Suprapubic skin (tissue), 4 donors: ENCODE measurements at regions not wholly inside any gene's neighbourhood (a gene's known extent, or its start where the extent isn't known, plus 50 kb on each side); places are given as distances from the start of the nearest gene placed in this dataset.
"Not testable (repeated sequence)": the region's sequence is repeated elsewhere in the genome, so short reads cannot be mapped to it uniquely, and the experiment has no call there.

ENCODE experiments used
- DNase-seq, 2 donors: peaks; one replicate each; pipeline ENCODE4 v3.0.0-alpha.2; 2019; ENCODE audit warnings: low spot score in 2 of 2
- H3K27ac ChIP-seq: fragments of 200-600 bp; sonication (generic); one replicate; pipeline ENCODE4 v1.5.1; 2019
- H3K27me3 ChIP-seq: fragments of 200-600 bp; sonication (generic); one replicate; pipeline ENCODE4 v1.5.1; 2019
- H3K36me3 ChIP-seq: fragments of 200-600 bp; sonication (generic); one replicate; pipeline ENCODE4 v1.5.1; 2019
- H3K4me1 ChIP-seq: fragments of 200-600 bp; sonication (generic); one replicate; pipeline ENCODE4 v1.5.1; 2019
- H3K4me3 ChIP-seq: fragments of 200-600 bp; sonication (generic); one replicate; pipeline ENCODE4 v1.5.1; 2019; ENCODE audit warnings: mild to moderate bottlenecking
- H3K9me3 ChIP-seq: fragments of 200-600 bp; sonication (generic); one replicate; pipeline ENCODE4 v1.5.1; 2019
- EP300 ChIP-seq: sonication (generic); formaldehyde crosslinking; IDR thresholded peaks from one replicate; pipeline ENCODE4 v1.6.1; 2017; ENCODE audit warnings: antibody characterized with exemption
- POLR2A ChIP-seq, 2 donors: fragments of 450-650 bp; IDR thresholded peaks; one replicate each; pipeline ENCODE4 v1.6.1; 2017; ENCODE audit warnings: antibody characterized with exemption in 2 of 2, mild to moderate bottlenecking in 2 of 2, moderate library complexity in 2 of 2
- POLR2AphosphoS5 ChIP-seq, 3 donors: sonication (generic); formaldehyde crosslinking; IDR thresholded peaks; one replicate each; pipeline ENCODE4 v1.6.1; 2017; ENCODE audit warnings: antibody characterized with exemption in 3 of 3
- WGBS: methylation state at CpG from one replicate; pipeline ENCODE4 v1.1.5; 2018; 5-methylcytosine and 5-hydroxymethylcytosine counted together
- TF ChIP-seq, protein P1 (sequence below), 2 donors: fragments of 200-600 bp in 1 of 2; fragments of 450-650 bp in 1 of 2; sonication (generic) in 1 of 2; IDR thresholded peaks; one replicate each; pipeline ENCODE4 v1.5.1; 2016 to 2019; ENCODE audit warnings: antibody characterized with exemption in 2 of 2, mild to moderate bottlenecking in 1 of 2, moderate library complexity in 1 of 2

DNA sequence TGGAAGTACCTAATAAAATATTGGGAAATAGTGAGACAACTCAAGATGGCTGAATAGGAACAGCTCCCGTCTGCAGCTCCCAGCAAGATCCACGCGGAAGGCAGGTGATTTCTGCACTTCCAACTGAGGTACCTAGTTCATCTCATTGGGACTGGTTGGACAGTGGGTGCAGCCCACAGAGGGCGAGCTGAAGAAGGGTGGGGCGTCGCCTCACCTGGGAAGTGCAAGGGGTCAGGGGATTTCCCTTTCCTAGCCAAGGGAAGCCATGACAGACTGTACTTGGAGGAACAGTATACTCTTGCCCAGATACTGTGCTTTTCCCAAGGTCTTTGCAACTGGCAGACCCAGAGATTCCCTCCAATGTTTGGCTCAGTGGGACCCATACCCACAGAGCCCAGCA is 172.8 kb downstream of the CRPPA start:
- not testable (repeated sequence) for DNase-seq, H3K27me3 ChIP-seq, H3K27ac ChIP-seq, H3K36me3 ChIP-seq, H3K4me1 ChIP-seq, H3K4me3 ChIP-seq, H3K9me3 ChIP-seq
- WGBS, result 96% methylated on average over 6 of the region's 6 CpGs

DNA sequence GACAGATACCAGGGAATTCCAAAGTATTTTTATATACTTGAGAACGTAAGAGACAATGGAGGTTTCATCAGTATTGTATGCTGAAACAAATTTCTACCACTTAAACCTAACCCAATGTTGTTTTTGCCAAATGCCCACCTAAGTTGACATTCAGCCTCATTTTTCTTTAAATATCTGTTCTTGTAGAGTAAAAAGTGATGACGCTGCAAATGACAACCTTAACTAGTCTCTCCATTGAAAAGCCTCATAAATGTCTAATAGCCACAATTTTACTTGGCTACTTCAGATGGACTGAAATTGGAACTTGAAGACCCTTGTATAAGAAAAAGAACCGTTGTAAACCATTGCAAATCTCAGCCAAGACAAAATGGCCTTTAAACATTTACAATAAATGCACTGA is 176.9 kb downstream of the CRPPA start:
- TF ChIP-seq POLR2AphosphoS5 (IDR thresholded peaks at IDR 0.05) (no peak), POLR2A (IDR thresholded peaks at IDR 0.05) (no peak), EP300 (no peak)
- TF ChIP-seq, protein P1, sequence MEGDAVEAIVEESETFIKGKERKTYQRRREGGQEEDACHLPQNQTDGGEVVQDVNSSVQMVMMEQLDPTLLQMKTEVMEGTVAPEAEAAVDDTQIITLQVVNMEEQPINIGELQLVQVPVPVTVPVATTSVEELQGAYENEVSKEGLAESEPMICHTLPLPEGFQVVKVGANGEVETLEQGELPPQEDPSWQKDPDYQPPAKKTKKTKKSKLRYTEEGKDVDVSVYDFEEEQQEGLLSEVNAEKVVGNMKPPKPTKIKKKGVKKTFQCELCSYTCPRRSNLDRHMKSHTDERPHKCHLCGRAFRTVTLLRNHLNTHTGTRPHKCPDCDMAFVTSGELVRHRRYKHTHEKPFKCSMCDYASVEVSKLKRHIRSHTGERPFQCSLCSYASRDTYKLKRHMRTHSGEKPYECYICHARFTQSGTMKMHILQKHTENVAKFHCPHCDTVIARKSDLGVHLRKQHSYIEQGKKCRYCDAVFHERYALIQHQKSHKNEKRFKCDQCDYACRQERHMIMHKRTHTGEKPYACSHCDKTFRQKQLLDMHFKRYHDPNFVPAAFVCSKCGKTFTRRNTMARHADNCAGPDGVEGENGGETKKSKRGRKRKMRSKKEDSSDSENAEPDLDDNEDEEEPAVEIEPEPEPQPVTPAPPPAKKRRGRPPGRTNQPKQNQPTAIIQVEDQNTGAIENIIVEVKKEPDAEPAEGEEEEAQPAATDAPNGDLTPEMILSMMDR (IDR thresholded peaks at IDR 0.05), result no peak
- Histone ChIP-seq H3K27me3 (no peaks in the 10 kb centered on the region), H3K9me3 (no peaks in the 10 kb centered on the region), H3K27ac (no peak overlapping the region), H3K4me3 (no peak overlapping the region), H3K36me3 (no peaks in the 10 kb centered on the region), H3K4me1 (no peaks in the 10 kb centered on the region)
- WGBS, result 92% methylated on average over 3 of the region's 3 CpGs
- DNase-seq, result no peak

DNA sequence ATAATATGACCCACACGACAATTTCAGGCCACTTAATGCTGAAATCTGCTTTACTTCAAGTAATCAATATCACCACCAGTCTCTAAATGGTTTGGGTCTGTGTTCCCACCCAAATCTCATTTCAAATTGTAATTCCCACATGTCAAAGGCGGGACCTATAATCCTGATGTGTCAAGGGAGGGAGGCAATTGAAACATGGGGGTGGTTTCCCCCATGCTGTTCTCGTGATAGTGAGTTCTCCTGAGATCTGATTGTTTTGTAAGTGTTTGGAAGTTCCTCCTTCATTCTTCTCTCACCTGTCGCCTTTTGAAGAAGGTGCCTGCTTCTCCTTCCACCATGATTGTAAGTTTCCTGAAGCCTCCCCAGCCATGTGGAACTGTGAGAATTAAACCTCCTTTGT is 178.4 kb downstream of the CRPPA start:
- no peak for DNase-seq
- Histone ChIP-seq H3K36me3 (no peaks in the 10 kb centered on the region), H3K27me3 (no peaks in the 10 kb centered on the region), H3K4me1 (no peaks in the 10 kb centered on the region), H3K9me3 (no peaks in the 10 kb centered on the region), H3K27ac (no peak overlapping the region), H3K4me3 (no peak overlapping the region)
- WGBS, result 92% methylated on average over 4 of the region's 4 CpGs
- TF ChIP-seq POLR2A (IDR thresholded peaks at IDR 0.05) (no peak), POLR2AphosphoS5 (IDR thresholded peaks at IDR 0.05) (no peak), EP300 (no peak)
- TF ChIP-seq, protein P1 (IDR thresholded peaks at IDR 0.05), result no peak

DNA sequence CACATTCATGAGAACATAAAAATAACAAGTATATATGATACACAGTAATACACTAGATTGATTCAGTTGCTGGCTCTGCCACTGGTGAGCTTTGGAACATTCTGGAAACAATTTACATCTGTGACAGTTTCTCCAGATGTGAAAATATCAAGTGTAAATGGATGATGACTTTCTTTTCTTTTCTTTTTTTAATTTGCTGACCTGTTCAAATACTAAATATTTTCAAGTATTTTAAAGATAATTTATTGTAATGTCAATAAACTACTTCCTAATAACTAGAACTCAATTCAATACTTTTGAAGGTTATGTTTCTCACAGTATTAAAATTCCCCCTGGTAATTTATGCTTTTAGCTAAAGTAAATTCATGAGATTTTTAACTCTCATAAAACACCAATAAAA is 180.3 kb downstream of the CRPPA start:
- Histone ChIP-seq H3K36me3 (no peaks in the 10 kb centered on the region), H3K9me3 (no peaks in the 10 kb centered on the region), H3K4me3 (no peak overlapping the region), H3K27ac (no peak overlapping the region), H3K4me1 (no peaks in the 10 kb centered on the region), H3K27me3 (no peaks in the 10 kb centered on the region)
- no peak for DNase-seq
- no peak for TF ChIP-seq POLR2AphosphoS5 (IDR thresholded peaks at IDR 0.05)
- TF ChIP-seq POLR2A (IDR thresholded peaks at IDR 0.05), result no peak
- no peak for TF ChIP-seq EP300
- TF ChIP-seq, protein P1 (IDR thresholded peaks at IDR 0.05), result no peak

DNA sequence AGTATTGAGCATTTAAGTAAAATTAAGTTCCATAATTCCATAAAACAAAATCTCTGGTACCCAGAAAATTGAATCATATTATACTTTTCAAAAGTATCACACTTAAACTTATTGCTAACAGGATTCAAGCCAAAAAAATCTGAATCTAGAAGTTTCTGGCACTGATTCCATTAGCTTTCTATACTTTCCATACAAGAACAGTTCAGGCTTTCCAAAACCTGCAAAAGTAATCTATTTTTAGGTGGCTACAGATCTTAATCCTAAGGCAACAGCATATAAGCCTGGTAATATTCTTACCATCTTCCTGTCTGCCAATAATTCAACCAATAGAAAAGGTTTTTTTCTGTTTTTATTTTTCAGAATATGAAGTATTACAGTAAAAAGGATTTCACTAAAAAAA is 185.0 kb downstream of the CRPPA start:
- Histone ChIP-seq H3K36me3 (no peaks in the 10 kb centered on the region), H3K4me3 (no peak overlapping the region), H3K4me1 (no peaks in the 10 kb centered on the region), H3K27ac (no peak overlapping the region), H3K9me3 (peaks cover 5% of the 10 kb centered on the region), H3K27me3 (no peaks in the 10 kb centered on the region)
- no peak for TF ChIP-seq EP300
- no peak for TF ChIP-seq POLR2A (IDR thresholded peaks at IDR 0.05)
- TF ChIP-seq, protein P1 (IDR thresholded peaks at IDR 0.05), result no peak
- no peak for TF ChIP-seq POLR2AphosphoS5 (IDR thresholded peaks at IDR 0.05)
- DNase-seq, result no peak
